ENCODE measurements at regions not wholly inside any gene's neighbourhood (a gene's known extent, or its start where the extent isn't known, plus 50 kb on each side); places are given as distances from the start of the nearest gene placed in this dataset.

DNA sequence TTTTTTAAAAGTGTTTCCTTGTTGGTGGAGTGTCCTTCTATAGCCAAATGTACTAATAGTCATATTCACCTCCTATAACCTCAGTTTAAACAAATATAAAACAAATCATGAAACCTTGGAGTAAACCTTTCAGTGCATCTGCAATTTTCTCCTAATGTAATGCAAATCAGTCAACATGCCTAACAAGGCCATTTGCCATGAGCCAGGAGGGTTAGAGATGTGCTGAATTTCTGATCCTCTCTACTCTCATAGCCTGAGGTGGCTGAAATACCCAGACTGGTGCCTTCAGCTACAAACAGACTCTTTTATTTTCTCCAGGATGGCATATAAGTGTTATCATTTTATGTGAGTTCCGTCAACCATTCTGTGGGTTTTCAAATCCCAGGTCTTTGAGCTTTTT lies 908.1 kb downstream of the GALC start:
- no peak for DNase-seq

GRCh38 chr14:87082917-87083316 lies 910.1 kb downstream of the GALC start:
- no peak for DNase-seq

DNA sequence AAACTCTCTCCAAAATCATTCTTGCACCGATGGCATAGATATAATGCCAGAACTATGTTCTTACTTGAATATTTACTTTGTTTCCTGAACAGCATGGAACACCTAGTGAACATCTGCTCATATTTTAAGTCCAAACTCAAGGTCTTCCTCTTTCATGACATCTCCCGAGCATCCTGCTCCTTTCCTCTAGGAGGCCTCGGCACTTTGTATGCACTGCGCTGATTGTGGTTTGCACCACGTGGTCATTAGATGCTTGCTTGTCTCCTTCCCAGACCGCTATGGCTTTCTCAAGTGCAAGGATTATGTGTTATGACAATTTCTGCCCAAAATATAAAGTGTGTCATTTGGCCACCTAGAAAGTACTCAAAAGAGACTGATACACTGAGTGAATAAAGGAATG lies 912.0 kb downstream of the GALC start:
- DNase-seq = no peak

GRCh38 chr14:87080146-87080545 lies 912.8 kb downstream of the GALC start:
- no peak for DNase-seq

- DNase-seq = no peak
Measured at GRCh38 chr14:87079416-87079815, 913.6 kb downstream of the GALC start.

DNA sequence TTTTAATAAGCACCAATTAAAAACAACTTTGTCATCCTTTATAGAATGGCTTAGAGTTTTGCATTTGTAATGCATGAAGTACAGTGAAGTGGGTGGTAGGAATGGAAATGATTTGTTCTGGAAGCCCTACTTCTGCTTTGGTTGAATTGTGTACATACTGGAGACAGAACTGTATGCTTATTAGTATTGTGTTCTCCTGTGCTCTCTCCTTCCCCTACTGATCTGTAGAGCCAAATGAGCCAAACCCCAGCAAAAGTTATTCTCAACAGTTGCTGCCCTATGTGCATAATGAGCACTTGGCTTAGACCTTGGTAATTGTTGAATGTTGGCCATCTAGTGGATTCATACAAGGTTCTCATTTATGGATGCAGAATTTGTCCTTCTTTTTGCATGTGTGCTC lies 916.1 kb downstream of the GALC start:
- DNase-seq = no peak

- no peak for DNase-seq
Measured at GRCh38 chr14:87076146-87076545, 916.8 kb downstream of the GALC start.

DNA sequence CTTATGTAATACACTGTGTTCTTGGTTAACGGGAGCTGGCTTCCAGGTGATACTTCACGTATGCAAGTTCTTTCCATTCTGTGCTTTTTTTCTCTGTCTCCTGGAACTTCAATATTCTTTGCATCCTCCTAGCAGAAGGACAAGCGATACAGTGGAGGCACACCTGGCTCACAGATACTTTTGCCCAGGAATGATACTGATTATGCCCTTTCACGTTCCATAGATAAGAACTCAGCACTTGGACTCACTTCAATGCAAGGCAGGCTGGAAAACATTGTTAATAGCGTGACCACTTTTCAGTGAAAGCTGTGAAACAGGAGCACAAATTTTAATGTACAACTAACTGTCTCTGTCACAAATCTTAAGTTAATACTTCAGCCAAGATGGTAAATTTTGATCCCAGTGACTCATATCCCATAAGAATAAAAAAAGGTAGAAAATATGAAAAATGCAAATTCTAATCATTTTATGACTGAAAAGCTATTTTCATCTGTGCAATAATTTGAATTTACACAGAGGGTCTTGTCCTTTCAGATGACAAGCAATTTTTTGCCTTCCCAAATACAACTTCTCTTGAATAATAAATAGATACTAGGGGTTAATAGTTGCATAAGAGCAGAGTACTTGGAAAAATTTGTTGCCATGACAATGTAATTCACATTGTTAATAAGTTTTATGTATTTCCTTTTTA lies 919.0 kb downstream of the GALC start:
- DNase-seq = no peak

DNA sequence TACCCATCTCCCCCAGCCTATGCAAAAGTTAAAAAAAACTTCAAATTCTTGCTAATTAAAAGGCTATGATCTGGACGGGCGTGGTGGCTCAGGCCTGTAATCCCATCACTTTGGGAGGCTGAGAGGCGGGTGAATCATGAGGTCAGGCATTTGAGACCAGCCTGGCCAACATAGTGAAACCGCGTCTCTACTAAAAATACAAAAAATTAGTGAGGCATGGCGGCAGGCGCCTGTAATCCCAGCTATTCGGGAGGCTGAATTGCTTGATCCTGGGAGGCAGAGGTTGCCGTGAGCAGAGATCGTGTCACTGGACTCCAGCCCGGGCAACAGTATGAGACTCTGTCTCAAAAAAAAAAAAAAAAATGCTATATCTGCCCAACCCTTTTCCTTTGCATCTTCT lies 925.4 kb downstream of the GALC start:
- no peak for DNase-seq

- DNase-seq = no peak
Measured at GRCh38 chr14:87067061-87067460, 925.9 kb downstream of the GALC start.

- no peak for DNase-seq
Measured at GRCh38 chr14:87066221-87066817, 926.7 kb downstream of the GALC start.

- no peak for DNase-seq
Measured at GRCh38 chr14:87065366-87065765, 927.6 kb downstream of the GALC start.

GRCh38 chr14:87063181-87063580 lies 929.8 kb downstream of the GALC start:
- no peak for DNase-seq

DNA sequence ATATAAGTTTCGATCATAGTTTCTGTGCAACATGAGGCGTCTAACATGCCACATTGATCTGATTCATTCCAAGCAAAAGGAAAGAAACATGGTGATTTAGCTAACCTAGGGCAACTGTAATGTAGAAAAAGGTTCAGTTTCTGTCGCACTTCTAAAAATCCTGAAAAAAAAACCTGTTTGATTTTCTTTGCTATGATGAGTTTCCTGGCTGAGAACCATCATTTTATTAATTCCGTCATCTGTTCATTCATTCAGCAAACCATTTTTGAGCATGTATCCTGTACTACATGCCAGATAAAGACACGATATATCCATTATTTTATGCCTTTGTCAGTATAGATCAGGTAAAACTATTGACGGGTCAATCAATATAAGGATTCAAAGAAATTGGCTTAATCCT lies 932.6 kb downstream of the GALC start:
- no peak for DNase-seq

GRCh38 chr14:87059060-87059839 lies 933.7 kb downstream of the GALC start:
- DNase-seq = no peak

GRCh38 chr14:87055007-87055406 lies 938.0 kb downstream of the GALC start:
- DNase-seq = no peak

- no peak for DNase-seq
Measured at GRCh38 chr14:87052646-87053225, 940.2 kb downstream of the GALC start.

DNA sequence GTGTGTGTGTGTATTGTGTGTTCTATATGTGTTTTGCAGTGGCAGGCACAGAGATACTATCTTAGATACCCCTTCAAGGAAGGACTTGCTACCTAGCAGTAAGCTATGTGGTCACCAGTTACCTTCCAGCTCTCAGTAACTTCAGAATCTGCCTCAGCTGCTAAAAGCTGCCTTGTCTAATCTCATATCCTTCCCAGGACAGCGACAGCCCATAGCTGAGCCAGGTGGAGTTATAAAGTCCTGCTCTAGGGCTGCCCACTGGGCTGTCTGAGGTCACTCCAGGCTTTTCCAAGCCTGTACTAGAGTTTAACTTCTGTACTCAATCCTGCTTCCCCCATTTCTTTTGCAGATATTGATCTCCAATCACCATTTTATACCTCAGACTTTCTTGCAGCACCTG lies 942.6 kb downstream of the GALC start:
- DNase-seq = no peak

GRCh38 chr14:87049950-87050349 lies 943.0 kb downstream of the GALC start:
- DNase-seq = no peak

GRCh38 chr14:87046960-87047359 lies 946.0 kb downstream of the GALC start:
- DNase-seq = no peak

- DNase-seq = no peak
Measured at GRCh38 chr14:87045956-87046355, 947.0 kb downstream of the GALC start.

GRCh38 chr14:87045246-87045645 lies 947.7 kb downstream of the GALC start:
- no peak for DNase-seq

DNA sequence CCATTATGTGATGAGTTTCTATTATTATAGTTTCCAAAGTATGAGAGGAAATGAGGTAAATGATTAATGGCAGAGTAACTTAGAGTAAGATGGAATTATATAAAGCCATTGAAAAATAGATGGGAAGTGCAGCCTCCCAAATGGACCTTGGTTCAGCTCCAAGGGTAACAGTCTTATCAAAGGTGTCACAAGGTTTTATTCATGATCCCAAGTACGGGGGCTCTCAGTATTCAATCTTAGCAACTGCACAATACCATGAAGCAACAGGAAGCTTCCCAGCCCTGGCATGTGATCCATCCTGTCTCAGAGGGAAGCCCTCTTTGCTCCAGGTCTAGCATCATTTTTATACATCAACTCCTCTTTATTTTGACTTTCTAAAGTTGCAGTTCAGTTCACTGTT lies 948.2 kb downstream of the GALC start:
- DNase-seq = no peak

DNA sequence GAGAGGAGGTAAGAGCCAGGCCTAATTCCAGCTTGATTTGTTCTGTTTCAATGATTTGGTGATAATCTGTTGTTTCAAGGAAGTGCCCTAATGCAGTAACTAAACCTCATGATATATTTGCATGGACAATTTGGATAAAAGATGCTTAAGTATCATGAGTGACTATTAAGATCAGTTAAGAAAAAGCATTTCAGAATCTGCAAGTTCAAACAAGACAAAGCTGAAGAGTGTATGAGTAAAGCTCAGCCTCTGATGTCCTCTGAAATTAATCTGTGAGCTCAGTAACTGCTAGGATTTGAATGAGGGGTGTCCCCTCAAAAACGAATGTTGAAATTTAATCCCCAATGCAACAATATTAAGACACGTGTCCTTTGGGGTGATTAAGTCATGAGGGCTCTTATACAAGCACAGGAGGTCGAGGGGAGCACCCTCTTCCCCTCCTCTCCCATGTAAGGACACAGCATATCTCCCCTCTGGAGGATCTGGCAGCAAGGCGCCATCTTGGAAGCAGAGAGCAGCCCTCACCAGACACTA lies 949.2 kb downstream of the GALC start:
- DNase-seq = no peak
